HG02852 (cell line): ENCODE measurements at regions not wholly inside any gene's neighbourhood (a gene's known extent, or its start where the extent isn't known, plus 50 kb on each side); places are given as distances from the start of the nearest gene placed in this dataset.

ENCODE experiments used
- ATAC-seq: cut with Tn5 transposase; IDR thresholded peaks from one replicate; pipeline ENCODE4 v1.9.1; 2021; ENCODE audit warnings: mild to moderate bottlenecking, moderate library complexity; ENCODE audit not compliant: unreplicated experiment

DNA sequence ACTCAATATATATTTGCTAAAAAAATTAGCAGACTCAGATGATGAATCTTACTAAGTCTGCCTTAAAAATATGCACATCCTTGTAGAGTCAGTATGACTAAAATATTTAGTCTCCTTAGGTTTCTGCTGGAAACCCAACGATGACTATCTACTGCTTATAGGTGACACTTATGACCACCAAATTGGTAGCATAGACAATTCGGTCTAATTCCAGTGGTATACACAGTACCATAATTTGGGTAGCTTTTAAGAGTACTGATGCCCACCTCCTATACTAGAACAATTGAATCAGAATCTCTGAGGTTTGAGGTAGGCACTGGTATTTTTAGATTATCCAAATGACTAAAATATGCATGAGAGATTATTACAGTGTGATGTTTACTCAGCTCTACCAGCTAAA, 740.8 kb upstream of the ZEB2 start:
- no peak for ATAC-seq

DNA sequence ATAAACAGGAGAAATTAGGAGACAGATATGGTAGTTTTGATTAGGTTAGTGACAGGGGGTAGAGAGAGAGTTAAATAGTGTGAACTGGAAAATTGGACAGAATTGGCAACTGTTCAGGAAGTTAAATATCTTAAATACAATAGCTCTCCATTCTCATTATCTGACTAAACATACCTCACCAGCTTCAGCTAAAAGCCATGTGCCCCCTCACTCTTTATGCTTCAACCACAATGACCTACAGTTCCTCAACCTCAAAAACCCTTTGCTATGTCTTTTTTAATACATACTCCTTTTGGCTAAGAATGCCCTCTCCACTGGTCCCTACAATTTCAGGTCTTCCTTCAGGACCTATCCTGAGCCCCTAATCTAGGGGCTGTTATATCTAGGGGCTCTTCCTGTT, 740.2 kb upstream of the ZEB2 start:
- no peak for ATAC-seq

DNA sequence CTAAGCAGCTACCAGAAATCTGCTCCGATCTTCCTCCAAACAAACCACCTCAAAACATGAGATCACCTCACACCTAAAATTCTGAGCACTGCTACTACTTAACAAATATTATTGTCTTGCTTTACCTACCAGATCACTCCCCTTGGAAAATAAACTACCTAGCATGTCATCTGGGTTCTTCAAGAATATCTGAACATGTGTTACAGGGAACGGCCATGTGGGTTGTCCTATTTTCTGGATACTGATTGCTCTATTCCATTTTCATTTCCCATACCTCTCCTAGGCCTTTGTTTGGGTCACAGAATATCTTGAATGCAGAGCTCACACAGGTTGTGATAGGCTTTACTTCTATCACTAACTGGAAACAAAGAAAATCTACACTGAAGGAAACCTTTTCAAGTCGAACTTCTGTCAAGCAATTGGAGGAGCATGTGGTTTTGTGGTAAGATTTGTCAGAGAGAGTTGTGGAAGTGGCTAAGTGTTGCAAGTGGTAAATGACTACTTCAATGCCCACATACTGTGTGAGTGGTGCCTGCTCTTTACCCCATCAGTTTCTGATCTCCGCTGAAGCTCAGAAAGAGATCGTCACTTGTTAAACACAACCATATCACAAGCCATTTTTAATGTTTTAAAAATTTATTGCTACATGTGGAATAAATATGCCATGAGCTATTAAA, 739.1 kb upstream of the ZEB2 start:
- no peak for ATAC-seq

DNA sequence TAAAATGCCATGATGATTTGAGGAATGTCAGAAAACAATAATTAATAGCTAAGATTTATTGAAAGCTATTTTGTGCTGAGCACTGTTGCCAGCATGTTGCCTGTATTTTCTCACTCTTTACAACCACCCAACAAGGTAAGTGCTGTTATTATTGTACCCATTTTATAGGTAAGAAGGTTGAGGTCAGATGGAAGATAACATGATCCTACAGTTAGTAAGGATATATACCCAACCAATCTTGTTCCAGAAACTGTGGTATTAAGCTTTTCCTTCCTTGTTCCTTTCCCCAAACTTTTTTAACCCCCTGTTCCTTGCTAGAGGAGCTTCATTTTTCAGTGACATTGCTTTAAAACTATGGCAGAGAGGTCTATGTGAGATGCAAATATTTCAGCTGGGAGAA, 738.0 kb upstream of the ZEB2 start:
- no peak for ATAC-seq

DNA sequence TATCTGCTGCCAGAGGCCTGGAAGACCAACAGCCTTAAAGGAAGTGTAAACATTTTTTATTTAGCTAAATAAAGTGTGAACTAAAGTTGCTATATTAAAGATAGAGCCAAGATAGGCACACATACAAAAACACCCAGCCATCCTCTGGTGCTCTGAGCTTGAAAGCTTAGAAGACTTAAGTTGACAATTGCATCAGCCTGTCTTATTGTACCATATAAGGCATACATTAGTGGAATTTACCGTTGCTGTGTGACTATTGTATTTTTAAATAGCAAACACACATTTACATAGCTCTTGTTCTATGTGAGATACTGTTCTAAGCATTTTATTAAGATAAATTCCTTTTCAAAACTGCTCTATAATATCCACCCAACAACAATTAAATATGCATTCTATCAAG, 736.6 kb upstream of the ZEB2 start:
- ATAC-seq, result no peak

DNA sequence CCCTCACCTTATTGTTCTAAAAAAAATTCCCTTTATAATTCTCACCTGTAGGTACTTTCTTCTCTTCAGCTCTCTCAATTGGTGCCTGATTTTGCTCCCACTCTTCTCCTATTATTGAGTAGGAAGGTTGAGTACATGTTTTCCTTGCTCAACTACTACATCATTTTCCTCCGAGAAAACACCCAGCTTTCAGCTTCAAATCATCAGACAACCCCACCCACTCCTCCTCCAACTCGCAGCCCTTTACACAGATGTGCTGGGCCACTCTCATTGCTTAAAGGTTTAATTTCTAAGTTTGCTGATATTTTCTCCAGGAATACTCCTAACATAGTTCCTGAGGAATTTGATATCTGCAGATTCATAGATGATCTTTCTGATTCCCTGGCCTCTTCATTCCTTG, 734.4 kb upstream of the ZEB2 start:
- no peak for ATAC-seq

DNA sequence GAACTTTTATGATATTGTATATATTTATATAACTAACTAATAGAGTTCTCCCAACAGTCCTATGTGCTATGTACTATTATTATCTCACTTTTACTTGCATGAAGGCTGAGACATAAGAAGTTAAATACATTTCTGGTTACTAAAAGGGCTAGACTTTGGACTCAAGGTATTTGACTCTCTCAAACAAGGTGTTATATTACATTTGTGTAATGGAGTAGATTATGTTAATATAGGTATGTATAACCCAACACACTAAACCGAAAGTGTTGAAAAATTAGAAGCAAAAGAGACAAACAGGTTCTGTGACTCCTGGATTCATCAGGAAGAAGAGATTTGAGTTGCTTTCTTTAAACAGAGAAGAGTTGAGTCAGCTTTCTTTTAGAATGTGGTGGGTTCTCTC, 733.6 kb upstream of the ZEB2 start:
- ATAC-seq, result no peak

DNA sequence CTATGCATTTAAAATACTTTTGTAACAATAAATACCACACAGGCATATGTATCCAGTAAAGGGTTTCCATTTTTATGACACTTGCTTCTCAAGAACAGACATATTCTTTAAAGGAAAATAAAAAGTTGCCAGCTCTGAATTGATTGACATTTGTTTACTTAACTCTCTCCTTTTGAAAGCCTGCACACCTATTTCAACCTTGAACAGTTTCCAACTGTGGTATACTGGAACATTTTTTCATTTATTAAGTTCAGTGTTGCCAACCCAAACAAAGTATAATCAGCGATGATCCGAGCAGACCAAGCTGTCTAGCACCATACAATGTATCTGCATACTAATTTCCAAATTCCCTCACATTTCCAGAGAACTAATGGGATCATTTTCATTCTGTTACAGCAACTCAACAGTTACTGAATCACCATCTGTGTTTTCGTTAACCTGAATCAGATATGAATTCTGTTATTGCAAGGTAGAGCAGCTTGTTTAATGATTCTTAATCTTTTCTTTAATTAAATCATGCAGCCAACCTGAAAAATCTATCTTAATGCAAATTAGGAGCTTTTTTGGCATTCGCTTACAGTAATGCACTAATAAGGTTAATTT, 725.5 kb upstream of the ZEB2 start:
- no peak for ATAC-seq

DNA sequence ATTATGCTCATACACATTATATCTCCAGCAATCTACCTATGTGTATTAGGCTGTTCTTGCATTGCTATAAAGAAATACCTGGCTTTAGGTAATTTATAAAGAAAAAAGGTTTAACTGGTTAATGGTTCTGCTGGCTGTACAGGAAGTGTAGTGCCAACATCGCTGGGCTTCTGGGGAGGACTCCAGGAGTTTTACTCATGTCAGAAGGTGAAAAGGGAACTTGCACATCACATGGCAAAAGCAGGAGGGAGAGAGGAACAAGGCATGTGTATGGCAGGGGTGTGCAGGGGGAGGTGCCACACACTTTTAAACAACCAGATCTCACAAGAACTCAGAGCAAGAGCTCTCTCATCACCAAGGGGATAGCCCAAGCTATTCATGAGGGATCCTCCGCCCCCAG, 715.4 kb upstream of the ZEB2 start:
- no peak for ATAC-seq

DNA sequence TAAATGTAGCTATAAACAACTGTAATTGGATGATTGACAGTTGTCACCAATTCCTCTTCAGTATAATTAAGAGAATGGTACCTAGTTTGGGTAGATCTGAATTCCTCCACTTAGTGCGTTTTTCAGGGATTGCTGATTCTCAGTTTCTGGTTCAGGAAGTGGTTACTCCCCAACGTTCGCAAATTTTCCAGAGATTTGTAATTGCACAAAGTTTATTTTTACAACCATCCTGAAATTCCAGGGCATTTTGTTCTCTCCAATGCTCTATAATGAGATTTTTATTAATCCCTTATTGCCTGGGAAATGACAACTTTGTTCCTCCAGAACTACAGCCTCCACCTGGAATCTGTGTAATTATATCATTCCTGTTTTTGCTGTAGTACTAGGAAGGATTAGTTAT, 710.6 kb upstream of the ZEB2 start:
- no peak for ATAC-seq

DNA sequence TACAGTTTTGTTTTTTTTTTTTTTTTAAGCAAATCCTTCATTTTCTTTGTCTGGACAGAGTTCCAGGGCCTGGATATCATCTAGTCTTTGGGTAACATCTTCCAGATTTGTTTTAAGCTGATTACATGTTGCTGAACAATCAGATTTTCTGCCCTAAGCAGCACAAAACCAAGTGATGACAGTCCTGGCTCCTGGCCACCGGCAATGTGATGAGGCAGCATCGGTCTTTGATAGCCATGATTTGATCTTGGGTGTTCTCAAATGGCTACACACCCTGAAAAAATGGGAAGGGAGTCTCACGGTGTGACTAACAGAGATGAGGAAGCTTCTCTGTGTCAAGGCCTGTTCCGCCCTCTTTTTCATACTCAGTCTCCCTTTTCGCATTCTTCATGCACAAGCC, 708.6 kb upstream of the ZEB2 start:
- no peak for ATAC-seq

DNA sequence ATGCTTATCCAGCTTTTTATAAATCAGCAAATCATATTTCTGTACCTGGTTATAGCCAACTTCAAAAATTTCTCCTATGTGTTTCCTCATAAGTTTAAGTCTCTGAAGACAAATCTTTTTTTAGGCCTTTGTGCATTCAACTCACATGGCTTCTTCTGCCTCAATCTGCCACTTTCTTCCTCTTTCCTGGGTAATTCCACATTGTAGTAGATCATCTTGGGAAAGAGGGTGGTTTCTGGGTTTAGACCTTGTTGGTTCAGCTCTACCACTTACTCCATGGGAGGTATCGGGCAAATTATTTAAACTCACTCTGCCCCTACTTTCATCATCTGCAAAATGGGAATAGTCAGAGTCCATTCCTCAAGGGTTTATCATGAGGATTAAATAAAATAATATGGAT, 707.0 kb upstream of the ZEB2 start:
- no peak for ATAC-seq

DNA sequence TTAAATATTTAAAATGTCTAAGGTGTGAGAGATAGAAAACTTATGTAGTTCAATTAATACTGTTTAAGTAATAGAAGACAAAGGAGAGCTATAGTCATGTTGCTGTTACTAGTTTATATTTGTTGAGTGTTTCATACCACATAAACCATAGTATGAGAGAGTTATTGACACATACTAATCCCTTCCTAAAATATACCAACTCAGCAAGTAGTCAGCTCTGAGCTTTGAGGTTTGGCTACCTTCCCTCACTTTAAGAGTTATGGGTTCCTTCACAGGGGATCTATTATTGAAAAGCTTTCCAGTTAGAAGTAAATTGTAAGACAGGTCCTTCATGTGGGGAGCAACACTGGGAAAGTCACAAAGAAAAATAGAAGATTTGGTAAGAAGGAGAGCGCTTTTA, 701.6 kb upstream of the ZEB2 start:
- no peak for ATAC-seq

DNA sequence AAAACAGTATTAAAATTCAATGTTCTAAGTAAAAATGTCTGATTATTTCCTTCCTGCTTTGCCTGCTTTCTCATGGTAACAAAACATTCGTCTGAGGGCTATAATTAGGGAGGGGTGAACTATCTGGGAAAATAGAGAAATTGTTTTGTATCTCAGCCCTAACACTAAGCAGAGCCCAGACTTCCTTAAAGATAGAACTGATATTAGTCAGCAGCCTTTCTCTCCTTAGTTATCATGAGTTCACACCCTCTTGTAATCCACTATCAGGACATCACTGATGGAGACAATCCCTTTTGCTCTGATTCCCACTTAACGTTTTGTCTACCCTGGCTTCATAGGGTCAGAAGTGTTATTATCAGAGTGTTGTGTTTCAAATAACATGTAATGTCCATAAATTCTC, 701.1 kb upstream of the ZEB2 start:
- no peak for ATAC-seq

DNA sequence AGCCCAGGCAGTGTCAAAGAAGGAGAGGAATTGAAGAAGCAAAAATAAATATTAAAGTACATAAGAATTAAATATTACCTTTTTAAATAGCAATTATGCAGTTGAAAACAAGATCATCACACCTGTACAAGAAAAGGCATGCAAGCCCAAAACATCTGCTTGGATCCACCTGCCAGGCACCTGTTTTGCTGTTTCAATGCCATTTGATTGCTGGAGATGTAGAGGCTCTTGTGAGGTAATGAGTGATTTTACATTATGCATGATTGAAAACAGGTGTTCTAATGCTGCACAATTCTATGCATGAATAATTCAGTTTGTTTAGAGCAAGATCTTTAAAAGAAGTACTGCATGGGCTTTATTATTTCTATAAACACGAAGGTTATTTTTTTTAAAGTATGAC, 700.6 kb upstream of the ZEB2 start:
- ATAC-seq, result no peak

DNA sequence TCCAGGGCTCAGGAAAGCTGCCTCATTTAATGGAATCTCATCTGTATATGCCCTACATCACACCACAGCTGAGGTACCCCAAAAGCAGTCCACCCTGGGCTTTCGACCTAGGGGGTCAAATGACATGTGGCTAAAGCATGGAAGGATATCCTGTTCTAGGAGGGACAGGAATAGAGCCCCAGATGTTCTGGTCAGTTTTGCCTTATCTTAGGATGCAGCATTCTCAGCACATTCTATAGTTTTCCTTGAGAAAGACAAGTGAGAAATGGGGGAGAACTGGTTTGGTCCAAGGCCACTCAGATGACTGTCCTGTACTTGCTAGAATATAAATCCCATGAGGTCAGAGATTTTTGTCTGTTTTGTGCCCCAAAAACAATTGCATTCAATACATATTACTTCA, 688.0 kb upstream of the ZEB2 start:
- ATAC-seq, result no peak

DNA sequence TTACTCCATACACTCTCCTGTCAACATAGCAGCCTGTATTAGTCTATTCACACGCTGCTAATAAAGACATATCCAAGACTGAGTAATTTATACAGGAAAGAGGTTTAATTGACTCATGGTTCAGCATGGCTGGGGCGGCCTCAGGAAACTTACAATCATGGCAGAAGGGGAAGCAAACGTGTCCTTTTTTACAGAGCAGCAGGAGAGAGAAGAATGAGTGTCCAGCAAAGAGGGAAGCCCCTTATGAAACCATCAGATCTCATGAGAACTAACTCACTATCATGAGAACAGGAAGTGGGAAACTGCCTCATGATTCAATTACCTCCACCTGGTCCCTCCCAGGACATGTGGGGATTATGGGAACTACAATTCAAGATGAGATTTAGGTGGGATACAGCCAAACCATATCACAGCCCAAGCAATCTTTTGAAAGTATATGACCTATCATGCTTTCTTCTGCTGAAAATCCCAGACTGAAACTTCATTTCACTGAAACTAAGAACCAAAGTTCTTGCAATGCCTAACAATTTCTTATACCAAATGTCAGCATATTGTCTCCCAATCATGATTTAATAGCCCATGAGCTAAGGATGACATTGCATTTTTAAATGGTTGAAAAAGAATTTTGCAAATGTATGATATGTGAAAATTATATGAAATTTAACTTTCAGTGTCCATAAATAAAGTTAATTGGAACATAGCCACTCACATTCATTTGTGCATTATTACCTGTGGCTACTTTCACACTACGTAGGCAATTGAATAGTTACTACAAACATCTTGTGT, 686.8 kb upstream of the ZEB2 start:
- ATAC-seq, result no peak

DNA sequence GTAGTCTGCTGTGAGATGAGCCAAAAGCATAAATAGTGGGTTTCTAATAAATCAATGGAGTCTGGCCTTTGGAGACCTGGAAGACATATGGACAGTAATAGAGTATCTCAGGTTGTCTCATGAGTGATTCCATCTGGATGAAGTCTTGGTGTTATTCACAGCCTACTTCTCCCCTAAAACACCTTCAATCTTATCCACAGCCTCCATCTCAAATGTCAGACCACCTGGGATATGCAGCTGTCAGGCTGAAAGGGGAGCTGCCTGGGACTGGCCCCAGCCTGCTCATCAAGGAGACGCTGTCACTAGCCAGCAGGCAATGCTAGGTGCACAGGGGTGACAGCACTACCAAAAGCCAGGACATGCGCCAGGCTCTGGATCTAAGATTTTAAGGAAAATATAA, 684.0 kb upstream of the ZEB2 start:
- ATAC-seq, result no peak

DNA sequence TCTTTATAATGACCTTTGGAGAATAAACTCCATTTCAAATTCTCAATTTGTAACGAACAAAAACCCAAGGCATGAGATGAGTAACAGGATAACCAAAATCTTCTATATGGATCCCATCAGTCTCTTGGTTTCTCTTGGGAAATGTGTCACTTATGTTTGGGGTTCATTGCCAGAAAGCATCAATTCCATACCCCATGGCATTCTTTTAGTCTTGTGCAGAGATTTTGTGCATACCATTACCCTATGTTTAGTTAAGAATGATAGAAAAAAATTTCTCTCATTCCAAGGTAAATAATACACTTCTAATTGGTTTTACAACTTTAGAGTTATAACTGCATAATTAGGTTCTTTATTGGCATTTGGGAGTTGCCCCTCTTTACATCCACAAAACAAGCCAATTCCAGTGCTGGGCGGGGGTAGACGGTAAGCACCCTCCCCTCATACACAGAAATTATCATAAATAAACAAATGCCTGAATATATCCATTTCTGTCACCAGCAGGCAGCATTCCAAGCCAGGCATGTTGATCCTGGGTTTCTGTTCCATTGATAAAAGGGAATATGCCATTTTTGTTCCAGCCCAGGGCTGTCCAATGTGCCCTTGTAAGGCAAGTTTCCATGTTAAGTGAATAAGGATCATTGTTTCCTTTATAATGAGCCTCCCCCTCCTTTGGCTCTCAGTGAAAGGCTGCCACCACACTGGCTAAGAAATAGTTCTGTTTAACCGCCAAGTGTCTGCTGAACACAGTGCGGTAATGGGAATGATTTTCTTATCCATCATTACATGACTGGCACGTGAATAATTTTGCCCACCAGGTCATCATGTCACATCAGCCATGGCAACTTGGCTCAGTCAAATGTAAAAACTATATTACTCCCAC, 680.1 kb upstream of the ZEB2 start:
- ATAC-seq, result no peak

DNA sequence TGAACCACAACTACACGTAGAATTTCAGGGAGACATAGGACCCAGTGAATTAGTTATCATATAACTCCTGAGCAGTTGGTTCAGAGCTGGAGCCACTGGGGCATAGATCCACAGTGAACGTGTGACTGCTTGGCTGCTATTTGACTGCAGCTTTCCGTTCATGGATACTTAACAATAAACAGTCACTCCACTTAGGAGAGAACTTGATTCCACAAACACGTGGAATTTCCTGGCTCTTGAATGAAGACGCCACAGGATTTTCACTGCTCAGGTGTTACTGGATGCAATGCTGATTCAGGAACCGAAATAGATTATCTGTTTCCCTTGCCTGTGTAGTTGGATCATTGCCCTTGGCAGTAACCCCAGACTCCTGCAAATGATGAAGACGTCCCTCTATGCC, 679.1 kb upstream of the ZEB2 start:
- no peak for ATAC-seq

DNA sequence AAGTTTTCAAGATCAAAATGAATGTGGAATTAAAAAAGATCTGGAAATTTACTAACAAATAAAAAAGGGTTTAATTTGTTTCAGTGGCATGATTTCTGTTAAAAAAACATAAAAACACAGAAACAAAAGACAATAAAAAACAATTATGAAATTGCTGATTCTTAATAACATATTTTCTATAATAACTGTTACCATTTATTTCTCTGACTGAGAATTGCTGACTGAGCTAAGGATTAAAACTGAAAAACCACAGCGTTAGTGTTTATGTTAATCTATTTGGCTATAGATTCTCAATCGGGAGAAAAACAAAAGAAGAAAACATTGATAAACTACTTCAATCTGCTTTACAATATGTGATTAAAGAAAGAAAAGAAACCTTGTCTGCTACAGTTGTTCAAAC, 678.6 kb upstream of the ZEB2 start:
- ATAC-seq, result no peak
